ENCODE measurements at regions not wholly inside any gene's neighbourhood (a gene's known extent, or its start where the extent isn't known, plus 50 kb on each side); places are given as distances from the start of the nearest gene placed in this dataset.
"Not testable (repeated sequence)": the region's sequence is repeated elsewhere in the genome, so short reads cannot be mapped to it uniquely, and the experiment has no call there.

DNA sequence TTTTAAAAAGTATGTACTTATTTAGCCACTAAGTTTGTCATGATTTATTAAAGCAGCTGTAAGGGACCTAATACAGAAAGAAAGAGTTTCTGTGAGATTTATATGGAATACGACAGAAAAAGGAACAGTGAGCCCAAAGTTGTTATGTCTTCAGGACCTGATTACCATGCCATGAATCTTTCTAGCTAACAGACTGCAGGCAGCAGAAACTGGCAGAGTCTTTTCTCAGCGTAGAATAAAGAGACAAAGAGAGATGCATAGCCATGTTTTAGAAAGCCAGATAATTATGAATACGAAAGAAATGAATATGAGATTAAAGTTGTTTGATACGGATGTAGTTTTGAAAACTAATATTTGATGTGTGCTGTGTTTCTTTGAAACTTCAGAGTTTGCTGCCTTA is 624.1 kb upstream of the ADGRB3 start:
- no peak overlapping the region for H3K4me3 ChIP-seq (ENCODE audit: low read length)
- no peaks in the 10 kb centered on the region for H3K9me3 ChIP-seq (ENCODE audit: control insufficient read depth, low read length)
- no peak overlapping the region for H3K9ac ChIP-seq (ENCODE audit: low read length)
- H3K27me3 ChIP-seq (replicated peaks; ENCODE audit: control insufficient read depth, insufficient read depth, low read length), result no peaks in the 10 kb centered on the region
- H3K4me1 ChIP-seq (ENCODE audit: control insufficient read depth, insufficient read depth, low read length), result no peaks in the 10 kb centered on the region
- no peak for DNase-seq (ENCODE audit: low read depth)
- H3K36me3 ChIP-seq (ENCODE audit: control insufficient read depth, insufficient read depth, low read length, severe bottlenecking), result no peaks in the 10 kb centered on the region

DNA sequence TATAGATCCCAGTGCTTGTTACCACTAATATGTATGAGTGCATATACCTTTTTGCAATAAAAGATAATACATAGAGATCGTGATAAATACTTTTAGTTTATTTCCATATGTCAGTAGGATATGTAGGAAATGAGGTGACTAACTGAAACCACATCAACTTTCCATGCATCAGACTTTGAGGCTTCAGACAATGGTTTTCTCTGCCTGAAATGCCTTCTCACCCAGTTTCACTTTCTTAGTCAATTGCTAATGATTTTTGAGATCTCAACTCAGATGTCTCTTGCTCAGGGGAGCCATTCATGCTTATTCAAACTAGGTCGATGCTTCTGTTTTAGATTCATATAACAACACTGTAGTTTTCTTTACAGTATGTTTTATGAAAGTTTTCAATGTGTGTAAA is 626.6 kb upstream of the ADGRB3 start:
- no peak for DNase-seq (ENCODE audit: low read depth)
- Histone ChIP-seq H3K4me1 (ENCODE audit: control insufficient read depth, insufficient read depth, low read length) (no peaks in the 10 kb centered on the region), H3K9ac (ENCODE audit: low read length) (no peak overlapping the region), H3K4me3 (ENCODE audit: low read length) (no peak overlapping the region), H3K9me3 (ENCODE audit: control insufficient read depth, low read length) (no peaks in the 10 kb centered on the region), H3K27me3 (replicated peaks; ENCODE audit: control insufficient read depth, insufficient read depth, low read length) (no peaks in the 10 kb centered on the region), H3K36me3 (ENCODE audit: control insufficient read depth, insufficient read depth, low read length, severe bottlenecking) (no peaks in the 10 kb centered on the region)

DNA sequence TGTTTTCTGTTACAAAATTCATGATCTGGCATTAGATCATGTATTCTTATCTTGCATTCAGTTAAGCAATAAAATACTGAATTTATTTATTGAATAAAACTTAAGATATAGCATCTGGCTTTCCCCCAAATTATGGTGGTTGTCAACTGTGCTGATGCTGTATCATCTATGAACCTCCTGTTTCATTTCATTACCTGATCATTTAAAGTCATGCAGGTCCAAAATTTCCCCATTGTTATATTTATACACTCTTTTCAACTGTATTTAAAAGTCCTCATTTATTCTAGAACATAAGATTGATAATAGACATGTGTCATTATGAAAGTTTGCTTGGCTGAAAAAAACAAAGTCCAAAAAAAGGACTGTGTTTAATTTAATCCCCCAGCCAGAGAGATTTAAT is 627.4 kb upstream of the ADGRB3 start:
- no peaks in the 10 kb centered on the region for H3K27me3 ChIP-seq (replicated peaks; ENCODE audit: control insufficient read depth, insufficient read depth, low read length)

DNA sequence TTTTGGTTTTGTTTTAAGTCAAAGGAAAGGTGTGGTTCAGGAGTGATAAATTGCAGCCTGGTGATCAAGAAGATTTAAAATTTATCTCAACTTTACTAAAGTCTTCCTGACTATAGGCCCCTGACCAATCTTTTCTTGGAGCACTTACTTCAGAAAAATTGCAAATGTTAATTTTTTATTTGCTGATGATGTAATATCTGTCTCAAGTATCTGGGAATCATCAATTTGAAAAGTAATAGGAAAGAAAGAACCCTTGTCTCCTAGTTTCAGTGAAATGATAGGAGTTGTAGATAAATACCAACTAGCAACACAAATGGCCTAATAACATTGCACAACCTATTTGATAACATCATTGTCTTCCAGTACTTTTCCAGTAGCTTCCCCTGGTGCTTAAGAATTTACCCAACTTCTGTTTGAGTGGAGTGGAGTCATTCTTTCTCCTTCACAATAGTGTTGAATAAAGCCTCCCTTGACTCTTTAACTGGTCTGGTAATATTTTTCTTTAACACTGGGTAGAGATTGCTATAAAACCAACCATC is 648.3 kb upstream of the ADGRB3 start:
- H3K4me3 ChIP-seq (ENCODE audit: low read length), result no peak overlapping the region
- no peaks in the 10 kb centered on the region for H3K36me3 ChIP-seq (ENCODE audit: control insufficient read depth, insufficient read depth, low read length, severe bottlenecking)
- H3K9ac ChIP-seq (ENCODE audit: low read length), result no peak overlapping the region
- no peaks in the 10 kb centered on the region for H3K27me3 ChIP-seq (replicated peaks; ENCODE audit: control insufficient read depth, insufficient read depth, low read length)
- H3K4me1 ChIP-seq (ENCODE audit: control insufficient read depth, insufficient read depth, low read length), result no peaks in the 10 kb centered on the region
- no peaks in the 10 kb centered on the region for H3K9me3 ChIP-seq (ENCODE audit: control insufficient read depth, low read length)
- DNase-seq (ENCODE audit: low read depth), result no peak

More for the DNA sequence above, 627.4 kb upstream of the ADGRB3 start:
- H3K36me3 ChIP-seq (ENCODE audit: control insufficient read depth, insufficient read depth, low read length, severe bottlenecking), result no peaks in the 10 kb centered on the region
- H3K9me3 ChIP-seq (ENCODE audit: control insufficient read depth, low read length), result no peaks in the 10 kb centered on the region
- H3K9ac ChIP-seq (ENCODE audit: low read length), result no peak overlapping the region
- no peak for DNase-seq (ENCODE audit: low read depth)
- no peak overlapping the region for H3K4me3 ChIP-seq (ENCODE audit: low read length)
- H3K4me1 ChIP-seq (ENCODE audit: control insufficient read depth, insufficient read depth, low read length), result no peaks in the 10 kb centered on the region

DNA sequence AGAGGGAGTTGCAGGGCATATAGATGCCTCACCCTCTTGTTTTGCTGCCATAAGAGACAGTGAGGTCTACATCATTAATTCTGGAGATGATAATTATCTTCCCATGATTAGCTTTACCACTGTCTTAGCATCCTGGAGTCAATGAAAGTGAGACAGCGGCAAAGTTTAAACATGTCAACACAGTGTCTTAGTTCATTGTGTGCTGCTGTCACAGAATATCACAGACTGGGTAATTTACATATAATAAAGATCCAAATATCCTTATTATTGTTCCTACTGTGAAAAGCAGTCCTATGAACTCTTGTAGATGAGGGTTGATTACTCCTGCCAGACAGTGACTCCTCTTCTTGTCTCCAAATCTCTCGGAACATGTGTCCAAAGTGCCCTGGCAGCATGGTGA is 658.6 kb upstream of the ADGRB3 start:
- Histone ChIP-seq H3K9ac (ENCODE audit: low read length) (no peak overlapping the region), H3K4me3 (ENCODE audit: low read length) (no peak overlapping the region), H3K36me3 (ENCODE audit: control insufficient read depth, insufficient read depth, low read length, severe bottlenecking) (no peaks in the 10 kb centered on the region), H3K9me3 (ENCODE audit: control insufficient read depth, low read length) (peaks cover 3% of the 10 kb centered on the region), H3K4me1 (ENCODE audit: control insufficient read depth, insufficient read depth, low read length) (no peaks in the 10 kb centered on the region), H3K27me3 (replicated peaks; ENCODE audit: control insufficient read depth, insufficient read depth, low read length) (no peaks in the 10 kb centered on the region)
- no peak for DNase-seq (ENCODE audit: low read depth)

DNA sequence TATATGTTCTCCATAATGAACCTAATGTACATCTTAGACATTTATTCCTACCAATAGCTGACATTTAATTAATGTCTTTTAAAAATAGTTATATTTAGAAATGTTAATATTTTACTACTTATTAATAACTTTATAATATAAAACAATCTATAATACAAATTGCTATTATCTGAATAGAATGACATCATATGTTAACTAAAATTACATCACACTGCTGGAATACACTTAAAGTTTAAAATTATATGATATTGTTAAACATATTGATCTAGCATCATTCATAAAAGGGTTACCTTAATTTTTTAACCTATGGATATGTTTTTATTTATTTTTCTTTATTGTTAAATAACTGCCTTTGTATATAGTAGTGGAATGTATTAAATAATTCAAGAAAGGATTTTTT is 660.2 kb upstream of the ADGRB3 start:
- Histone ChIP-seq H3K4me3 (ENCODE audit: low read length) (no peak overlapping the region), H3K9ac (ENCODE audit: low read length) (no peak overlapping the region), H3K27me3 (replicated peaks; ENCODE audit: control insufficient read depth, insufficient read depth, low read length) (no peaks in the 10 kb centered on the region), H3K9me3 (ENCODE audit: control insufficient read depth, low read length) (peaks cover 3% of the 10 kb centered on the region), H3K36me3 (ENCODE audit: control insufficient read depth, insufficient read depth, low read length, severe bottlenecking) (no peaks in the 10 kb centered on the region), H3K4me1 (ENCODE audit: control insufficient read depth, insufficient read depth, low read length) (no peaks in the 10 kb centered on the region)
- DNase-seq (ENCODE audit: low read depth), result no peak

DNA sequence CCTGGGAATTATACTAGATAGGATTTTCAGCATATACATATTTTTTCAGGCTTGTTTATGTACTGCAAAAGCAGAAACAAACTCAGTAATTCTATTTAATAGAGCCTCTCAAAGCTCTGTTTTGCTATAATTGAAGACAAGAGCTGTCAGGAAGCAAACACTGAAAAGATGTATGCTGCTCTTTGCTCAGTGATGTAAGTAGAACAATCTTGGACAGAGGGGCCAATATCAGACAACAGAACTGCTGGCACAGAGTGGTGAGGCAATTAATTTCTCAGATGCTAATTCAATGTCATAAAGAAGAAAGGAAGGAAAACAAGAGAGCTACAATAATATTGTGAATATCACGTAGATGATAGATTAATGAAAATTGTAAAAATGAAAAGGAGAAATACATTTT is 663.3 kb upstream of the ADGRB3 start:
- H3K4me3 ChIP-seq (ENCODE audit: low read length), result no peak overlapping the region
- H3K36me3 ChIP-seq (ENCODE audit: control insufficient read depth, insufficient read depth, low read length, severe bottlenecking), result no peaks in the 10 kb centered on the region
- peaks cover 3% of the 10 kb centered on the region for H3K9me3 ChIP-seq (ENCODE audit: control insufficient read depth, low read length)
- no peaks in the 10 kb centered on the region for H3K4me1 ChIP-seq (ENCODE audit: control insufficient read depth, insufficient read depth, low read length)
- H3K9ac ChIP-seq (ENCODE audit: low read length), result no peak overlapping the region
- no peaks in the 10 kb centered on the region for H3K27me3 ChIP-seq (replicated peaks; ENCODE audit: control insufficient read depth, insufficient read depth, low read length)
- DNase-seq (ENCODE audit: low read depth), result no peak

DNA sequence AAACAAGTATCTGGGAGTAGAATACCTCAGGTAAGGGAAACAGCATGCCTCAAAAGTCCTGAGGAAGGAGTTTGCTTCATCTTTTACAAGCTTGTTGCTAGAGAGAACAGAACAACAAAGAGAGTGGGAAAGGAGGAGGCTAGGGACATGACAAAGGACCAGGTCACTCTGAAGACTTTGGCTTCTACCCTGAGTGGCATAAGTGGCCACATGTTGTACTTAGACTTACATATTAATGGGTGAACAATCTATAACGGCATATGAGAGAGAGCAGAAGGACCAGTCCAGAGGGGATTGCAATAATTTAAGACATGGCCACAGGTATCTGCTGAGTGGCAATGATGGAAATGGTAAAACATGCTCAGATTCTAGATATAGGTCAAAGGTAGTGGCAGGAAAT is 668.3 kb upstream of the ADGRB3 start:
- DNase-seq (ENCODE audit: low read depth), result no peak
- no peaks in the 10 kb centered on the region for H3K27me3 ChIP-seq (replicated peaks; ENCODE audit: control insufficient read depth, insufficient read depth, low read length)
- no peak overlapping the region for H3K9ac ChIP-seq (ENCODE audit: low read length)
- H3K36me3 ChIP-seq (ENCODE audit: control insufficient read depth, insufficient read depth, low read length, severe bottlenecking), result no peaks in the 10 kb centered on the region
- H3K9me3 ChIP-seq (ENCODE audit: control insufficient read depth, low read length), result no peaks in the 10 kb centered on the region
- no peaks in the 10 kb centered on the region for H3K4me1 ChIP-seq (ENCODE audit: control insufficient read depth, insufficient read depth, low read length)
- no peak overlapping the region for H3K4me3 ChIP-seq (ENCODE audit: low read length)

DNA sequence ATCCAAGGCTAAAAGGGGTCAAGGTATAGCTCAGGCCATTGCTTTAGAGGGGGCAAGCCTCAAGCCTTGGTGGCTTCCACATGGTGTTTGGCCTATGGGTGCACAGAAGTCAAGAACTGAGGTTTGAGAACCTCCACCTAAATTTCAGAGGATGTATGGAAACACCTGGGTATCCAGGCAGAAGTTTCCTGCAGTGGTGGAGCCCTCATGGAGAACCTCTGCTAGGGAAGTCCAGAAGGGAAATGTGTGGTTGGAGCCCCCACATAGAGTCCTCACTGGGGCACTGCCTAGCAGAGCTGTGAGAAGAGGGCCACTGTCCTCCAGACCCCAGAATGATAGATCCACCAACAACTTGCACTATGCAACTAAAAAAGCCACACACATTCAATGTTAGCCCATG is 678.7 kb upstream of the ADGRB3 start:
- H3K9ac ChIP-seq (ENCODE audit: low read length), result no peak overlapping the region
- H3K36me3 ChIP-seq (ENCODE audit: control insufficient read depth, insufficient read depth, low read length, severe bottlenecking), result no peaks in the 10 kb centered on the region
- H3K4me3 ChIP-seq (ENCODE audit: low read length), result no peak overlapping the region
- H3K4me1 ChIP-seq (ENCODE audit: control insufficient read depth, insufficient read depth, low read length), result no peaks in the 10 kb centered on the region
- no peaks in the 10 kb centered on the region for H3K27me3 ChIP-seq (replicated peaks; ENCODE audit: control insufficient read depth, insufficient read depth, low read length)
- H3K9me3 ChIP-seq (ENCODE audit: control insufficient read depth, low read length), result peaks cover 6% of the 10 kb centered on the region
- no peak for DNase-seq (ENCODE audit: low read depth)

DNA sequence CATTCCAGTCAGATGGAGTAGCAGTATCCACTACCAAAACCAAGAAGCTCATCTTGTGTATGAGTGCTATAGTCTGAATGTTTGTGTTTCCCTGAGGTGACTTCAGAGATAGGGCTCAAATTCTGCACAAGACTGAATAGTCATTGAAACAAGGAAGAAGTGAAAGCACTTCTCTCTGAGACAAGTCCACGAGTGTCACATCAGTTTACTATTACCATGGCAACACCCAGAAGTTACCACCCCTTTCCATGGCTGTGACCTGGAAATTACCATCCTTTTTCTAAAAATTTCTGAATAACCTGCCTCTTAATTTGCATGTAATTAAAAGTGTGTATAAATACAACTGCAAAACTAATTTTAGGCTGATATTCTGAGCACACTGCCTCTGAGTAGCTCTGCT is 682.1 kb upstream of the ADGRB3 start:
- Histone ChIP-seq H3K9me3 (ENCODE audit: control insufficient read depth, low read length) (peaks cover 6% of the 10 kb centered on the region), H3K36me3 (ENCODE audit: control insufficient read depth, insufficient read depth, low read length, severe bottlenecking) (no peaks in the 10 kb centered on the region), H3K4me3 (ENCODE audit: low read length) (no peak overlapping the region), H3K9ac (ENCODE audit: low read length) (no peak overlapping the region), H3K27me3 (replicated peaks; ENCODE audit: control insufficient read depth, insufficient read depth, low read length) (no peaks in the 10 kb centered on the region), H3K4me1 (ENCODE audit: control insufficient read depth, insufficient read depth, low read length) (no peaks in the 10 kb centered on the region)
- no peak for DNase-seq (ENCODE audit: low read depth)

DNA sequence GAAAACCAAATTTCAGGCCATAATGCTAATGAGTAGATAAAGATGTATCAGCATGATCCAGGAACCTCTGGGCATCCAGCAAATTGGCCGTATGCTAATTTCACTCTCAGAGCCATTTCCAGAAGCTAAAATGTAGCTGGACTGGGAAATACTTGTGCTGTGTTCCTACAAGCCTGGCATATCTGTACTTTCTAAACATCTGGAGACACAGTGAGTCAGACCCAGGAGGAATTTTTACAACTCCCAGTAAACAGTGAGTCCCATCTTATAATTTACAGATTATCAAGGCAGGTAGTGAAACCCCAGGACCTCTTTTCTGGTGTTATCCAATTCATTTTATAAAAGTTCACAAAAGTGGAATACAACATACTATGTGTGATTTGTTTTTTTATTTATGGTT is 683.0 kb upstream of the ADGRB3 start:
- Histone ChIP-seq H3K27me3 (replicated peaks; ENCODE audit: control insufficient read depth, insufficient read depth, low read length) (no peaks in the 10 kb centered on the region), H3K36me3 (ENCODE audit: control insufficient read depth, insufficient read depth, low read length, severe bottlenecking) (no peaks in the 10 kb centered on the region), H3K4me1 (ENCODE audit: control insufficient read depth, insufficient read depth, low read length) (no peaks in the 10 kb centered on the region), H3K9me3 (ENCODE audit: control insufficient read depth, low read length) (peaks cover 6% of the 10 kb centered on the region), H3K9ac (ENCODE audit: low read length) (no peak overlapping the region), H3K4me3 (ENCODE audit: low read length) (no peak overlapping the region)
- peak; percentile 25 for DNase-seq (ENCODE audit: low read depth)

DNA sequence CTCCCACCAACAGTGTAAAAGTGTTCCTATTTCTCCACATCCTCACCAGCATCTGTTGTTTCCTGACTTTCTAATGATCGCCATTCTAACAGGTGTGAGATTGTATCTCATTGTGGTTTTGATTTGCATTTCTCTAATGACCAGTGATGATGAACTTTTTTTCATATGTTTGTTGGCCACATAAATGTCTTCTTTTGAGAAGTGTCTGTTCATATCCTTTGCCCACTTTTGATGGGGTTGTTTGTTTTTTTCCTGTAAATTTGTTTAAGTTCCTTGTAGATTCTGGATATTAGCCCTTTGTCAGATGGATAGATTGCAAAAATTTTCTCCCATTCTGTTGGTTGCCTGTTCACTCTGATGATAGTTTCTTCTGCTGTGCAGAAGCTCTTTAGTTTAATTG is 687.3 kb upstream of the ADGRB3 start:
- not testable (repeated sequence) for H3K9me3 ChIP-seq (ENCODE audit: control insufficient read depth, low read length); H3K9ac ChIP-seq (ENCODE audit: low read length); DNase-seq (ENCODE audit: low read depth); H3K4me1 ChIP-seq (ENCODE audit: control insufficient read depth, insufficient read depth, low read length); H3K4me3 ChIP-seq (ENCODE audit: low read length); H3K36me3 ChIP-seq (ENCODE audit: control insufficient read depth, insufficient read depth, low read length, severe bottlenecking); H3K27me3 ChIP-seq (replicated peaks; ENCODE audit: control insufficient read depth, insufficient read depth, low read length)
